A549 (cell line): ENCODE measurements at regions not wholly inside any gene's neighbourhood (a gene's known extent, or its start where the extent isn't known, plus 50 kb on each side); places are given as distances from the start of the nearest gene placed in this dataset.

ENCODE experiments used
- EP300 ChIP-seq, 2 experiments: fragments of >200 bp; sonication (Bioruptor Twin); formaldehyde crosslinking; IDR thresholded peaks; 2 replicates in 1 of 2; 3 replicates in 1 of 2; pipeline ENCODE4 v1.6.1; 2016 to 2017
- JUNB ChIP-seq: fragments of >200 bp; sonication (Bioruptor Twin); formaldehyde crosslinking; IDR thresholded peaks from 2 replicates; pipeline ENCODE4 v1.6.1; 2016
- RNF2 ChIP-seq: fragments of 200-600 bp; sonication (generic); IDR thresholded peaks from 2 replicates; pipeline ENCODE4 v1.6.1; 2016; ENCODE audit warnings: low read depth, mild to moderate bottlenecking, antibody characterized with exemption, moderate library complexity, borderline replicate concordance
- ZFP36 ChIP-seq: fragments of 450-650 bp; IDR thresholded peaks from 2 replicates; pipeline ENCODE4 v1.6.1; 2014; ENCODE audit warnings: borderline replicate concordance; ENCODE audit not compliant: partially characterized antibody
- TF ChIP-seq, protein P1 (sequence below): fragments of >200 bp; sonication (Bioruptor Twin); formaldehyde crosslinking; IDR thresholded peaks from 3 replicates; pipeline ENCODE4 v1.5.1; 2016

DNA sequence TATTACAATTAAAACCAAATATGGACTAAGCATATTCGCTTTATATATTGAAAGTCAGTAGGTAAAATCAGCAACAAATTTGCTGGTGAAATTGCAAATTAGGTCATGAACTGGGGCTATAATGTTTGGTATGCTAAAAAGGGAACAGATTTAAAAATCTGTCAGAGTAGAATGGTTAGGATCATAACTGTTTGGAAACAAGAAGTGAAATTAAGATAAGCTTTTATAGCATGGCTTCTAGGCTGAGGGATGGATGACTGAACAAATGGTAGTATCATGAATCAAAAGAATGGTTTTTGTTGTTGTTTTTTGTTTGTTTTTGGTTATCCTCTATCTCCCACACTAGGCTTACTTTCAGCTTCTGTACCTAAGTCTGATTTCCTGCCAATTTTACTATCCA, 1090.4 kb downstream of the PCDH9 start:
- TF ChIP-seq, protein P1, sequence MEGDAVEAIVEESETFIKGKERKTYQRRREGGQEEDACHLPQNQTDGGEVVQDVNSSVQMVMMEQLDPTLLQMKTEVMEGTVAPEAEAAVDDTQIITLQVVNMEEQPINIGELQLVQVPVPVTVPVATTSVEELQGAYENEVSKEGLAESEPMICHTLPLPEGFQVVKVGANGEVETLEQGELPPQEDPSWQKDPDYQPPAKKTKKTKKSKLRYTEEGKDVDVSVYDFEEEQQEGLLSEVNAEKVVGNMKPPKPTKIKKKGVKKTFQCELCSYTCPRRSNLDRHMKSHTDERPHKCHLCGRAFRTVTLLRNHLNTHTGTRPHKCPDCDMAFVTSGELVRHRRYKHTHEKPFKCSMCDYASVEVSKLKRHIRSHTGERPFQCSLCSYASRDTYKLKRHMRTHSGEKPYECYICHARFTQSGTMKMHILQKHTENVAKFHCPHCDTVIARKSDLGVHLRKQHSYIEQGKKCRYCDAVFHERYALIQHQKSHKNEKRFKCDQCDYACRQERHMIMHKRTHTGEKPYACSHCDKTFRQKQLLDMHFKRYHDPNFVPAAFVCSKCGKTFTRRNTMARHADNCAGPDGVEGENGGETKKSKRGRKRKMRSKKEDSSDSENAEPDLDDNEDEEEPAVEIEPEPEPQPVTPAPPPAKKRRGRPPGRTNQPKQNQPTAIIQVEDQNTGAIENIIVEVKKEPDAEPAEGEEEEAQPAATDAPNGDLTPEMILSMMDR: no peak
- no peak for TF ChIP-seq RNF2
- TF ChIP-seq EP300 (IDR thresholded peaks at IDR 0.05): no peak
- TF ChIP-seq ZFP36: no peak
- no peak for TF ChIP-seq JUNB
